GM18858 (cell line): ENCODE measurements at regions not wholly inside any gene's neighbourhood (a gene's known extent, or its start where the extent isn't known, plus 50 kb on each side); places are given as distances from the start of the nearest gene placed in this dataset.
"Not testable (repeated sequence)": the region's sequence is repeated elsewhere in the genome, so short reads cannot be mapped to it uniquely, and the experiment has no call there.

Source experiments
- ATAC-seq: cut with Tn5 transposase; IDR thresholded peaks from one replicate; pipeline ENCODE4 v1.9.1; 2021; ENCODE audit not compliant: unreplicated experiment

DNA sequence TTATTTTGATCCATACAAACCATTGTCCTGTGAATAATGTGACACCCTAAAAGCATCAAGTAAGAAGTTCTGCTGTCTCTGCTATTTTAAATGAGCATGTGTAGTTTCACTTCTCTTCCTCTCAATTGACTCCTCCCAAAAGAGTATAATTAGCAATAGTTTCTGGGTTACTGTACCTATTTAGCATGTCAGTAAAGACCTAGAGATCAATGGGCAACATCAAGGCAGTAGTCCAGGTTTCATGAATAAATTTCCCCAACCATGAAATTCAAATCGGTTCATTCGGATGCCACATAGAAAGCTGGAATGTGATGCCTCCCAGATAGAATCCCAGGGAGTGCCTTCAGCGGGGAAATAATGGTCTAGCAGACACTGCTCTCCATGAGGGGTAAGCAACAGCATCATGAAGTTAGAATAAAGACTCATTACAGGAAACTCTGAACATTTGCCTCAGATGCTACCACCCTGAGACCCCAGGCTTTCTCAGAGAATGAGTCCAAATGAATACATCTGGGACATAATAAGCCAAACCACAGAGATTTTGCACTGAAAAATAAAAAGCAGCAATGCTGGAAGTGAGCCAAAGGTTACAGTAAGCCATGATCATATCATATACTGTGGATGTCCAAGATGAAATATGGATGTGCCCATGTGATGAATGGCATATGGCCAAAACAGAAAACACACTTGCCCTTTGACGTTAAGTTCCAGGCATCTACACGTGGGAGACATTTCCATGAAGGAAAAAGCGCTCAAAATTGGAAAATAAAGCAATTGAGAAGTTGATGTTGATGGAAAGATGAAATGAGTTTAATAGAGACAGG, 1107.0 kb upstream of the SEMA6A start:
- peak; percentile 76 for ATAC-seq

DNA sequence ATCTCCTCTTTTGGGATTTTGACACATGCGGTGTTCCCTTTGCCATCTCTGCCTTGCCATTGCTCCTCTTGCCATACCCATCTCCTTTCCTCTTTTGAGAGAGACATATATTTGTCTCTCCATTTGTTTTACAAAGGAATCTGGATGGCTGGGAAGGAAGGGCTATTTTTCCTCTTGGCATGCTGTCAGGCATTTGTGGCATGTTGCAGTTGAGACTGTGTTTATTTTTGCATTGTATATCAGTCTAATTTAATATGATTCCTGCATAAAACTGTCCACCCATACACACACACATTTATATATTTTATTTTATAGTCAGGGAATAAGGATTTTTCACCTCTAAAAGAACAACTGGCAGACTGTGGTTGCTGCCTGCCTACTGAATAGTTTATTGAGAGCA, 1105.8 kb upstream of the SEMA6A start:
- no peak for ATAC-seq

DNA sequence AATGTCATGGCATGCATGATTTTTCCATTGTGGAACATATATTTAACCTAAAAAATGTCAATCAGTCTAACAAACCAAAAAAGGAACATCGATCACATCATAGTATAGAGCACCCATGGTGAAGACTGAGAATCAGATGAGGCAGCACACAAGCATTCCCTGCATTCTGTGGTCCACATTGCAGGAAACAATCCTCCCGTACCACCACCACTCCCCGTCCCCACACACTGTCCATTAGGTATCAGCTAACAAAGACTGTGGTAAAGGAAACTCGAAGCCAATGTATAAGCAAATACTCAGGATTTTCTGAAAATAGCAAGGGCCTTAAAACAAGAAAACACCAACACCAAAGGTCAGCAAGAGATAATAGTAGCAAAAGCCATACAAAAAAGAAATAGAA, 1104.4 kb upstream of the SEMA6A start:
- ATAC-seq, result no peak

DNA sequence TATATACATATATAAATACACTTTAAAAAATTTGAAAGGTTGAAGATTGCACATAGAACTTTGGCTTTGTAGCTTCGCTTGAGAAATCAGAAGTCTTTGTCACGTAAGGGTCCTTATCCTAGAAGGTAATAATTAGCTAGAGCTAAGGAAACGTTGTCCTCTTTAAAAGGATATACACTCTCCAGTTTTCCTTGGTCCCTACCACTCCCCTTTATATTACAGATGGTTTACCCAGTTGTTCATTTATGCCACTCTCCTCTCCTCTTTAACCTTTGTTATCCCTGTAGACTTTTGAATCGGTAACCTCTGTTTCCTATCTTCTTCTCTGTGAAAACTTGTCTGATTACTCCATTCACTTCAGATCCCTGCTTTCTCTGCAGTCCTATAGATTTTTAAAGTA, 1101.0 kb upstream of the SEMA6A start:
- no peak for ATAC-seq

DNA sequence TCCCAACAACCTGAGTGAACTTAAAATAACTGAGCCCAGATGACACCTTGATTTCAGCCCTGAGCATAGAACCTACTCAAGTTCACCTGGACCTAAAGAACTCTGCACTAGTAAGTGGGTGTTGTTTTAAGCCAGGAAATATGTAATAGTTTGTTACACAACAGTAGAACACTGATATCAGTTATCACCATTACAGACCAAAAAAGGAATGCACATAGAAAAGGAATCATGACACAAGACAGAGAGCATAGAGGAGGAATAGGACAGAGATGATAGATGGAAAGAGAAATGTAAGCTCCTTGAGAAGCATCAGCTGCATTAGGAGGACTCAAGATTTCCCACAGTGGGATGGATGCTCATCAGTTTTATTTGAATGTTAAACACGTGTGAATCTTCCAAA, 1096.9 kb upstream of the SEMA6A start:
- no peak for ATAC-seq

DNA sequence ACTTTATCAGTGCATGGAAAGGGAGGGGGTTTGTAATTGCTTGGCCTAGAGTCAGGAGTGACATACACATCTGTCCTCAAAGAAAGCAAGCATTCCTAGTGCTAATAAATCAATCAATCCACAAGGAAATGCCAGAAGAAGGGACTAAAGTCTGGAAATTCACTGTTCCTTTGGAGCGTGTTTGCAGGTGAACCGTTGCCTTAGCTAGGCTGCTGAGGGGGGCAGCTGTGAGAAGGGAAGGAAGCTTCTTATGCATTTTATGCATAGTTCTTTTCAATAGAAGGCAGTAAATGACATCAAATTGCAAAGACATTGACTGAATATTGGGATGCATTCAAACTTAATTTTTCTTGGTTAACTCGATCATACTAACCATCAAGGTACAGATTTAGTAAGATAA, 1092.5 kb upstream of the SEMA6A start:
- ATAC-seq, result no peak

DNA sequence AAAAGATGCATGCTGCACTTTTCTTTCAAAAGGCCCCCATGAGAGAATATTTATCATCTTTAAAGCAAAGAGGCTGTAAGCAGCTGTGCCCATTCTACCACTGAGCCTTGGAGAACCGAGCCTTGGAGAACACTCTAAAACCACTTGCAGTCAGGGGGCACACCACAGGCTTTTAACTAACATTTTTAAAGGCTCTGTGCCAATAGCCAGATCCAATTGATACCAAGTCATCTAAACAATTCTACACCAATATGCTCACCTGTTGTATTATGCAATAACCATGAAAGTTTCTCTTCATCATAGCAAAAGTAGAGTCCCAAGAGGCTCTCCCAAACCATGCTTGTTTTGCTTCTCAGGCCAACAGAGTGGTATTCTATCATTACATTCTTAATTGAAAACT, 1090.5 kb upstream of the SEMA6A start:
- no peak for ATAC-seq

DNA sequence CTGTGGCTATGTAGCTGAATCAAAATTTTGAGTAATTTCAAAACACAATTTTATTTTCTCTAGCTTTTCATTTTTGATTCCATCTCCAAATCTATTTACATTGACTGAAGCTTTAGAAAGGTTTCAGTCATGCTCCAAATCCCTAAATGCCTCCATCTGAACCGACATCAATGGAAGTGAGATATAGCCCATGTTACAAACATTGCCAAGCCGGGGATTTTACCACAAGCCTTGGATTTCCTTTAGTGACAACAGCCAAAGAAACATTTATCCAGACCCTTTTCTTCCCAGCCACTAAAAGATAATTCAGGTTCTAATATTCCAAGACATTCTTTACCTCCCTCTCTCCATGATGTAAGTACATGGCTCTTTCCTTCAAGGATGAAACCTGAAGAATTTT, 1087.7 kb upstream of the SEMA6A start:
- ATAC-seq, result no peak

DNA sequence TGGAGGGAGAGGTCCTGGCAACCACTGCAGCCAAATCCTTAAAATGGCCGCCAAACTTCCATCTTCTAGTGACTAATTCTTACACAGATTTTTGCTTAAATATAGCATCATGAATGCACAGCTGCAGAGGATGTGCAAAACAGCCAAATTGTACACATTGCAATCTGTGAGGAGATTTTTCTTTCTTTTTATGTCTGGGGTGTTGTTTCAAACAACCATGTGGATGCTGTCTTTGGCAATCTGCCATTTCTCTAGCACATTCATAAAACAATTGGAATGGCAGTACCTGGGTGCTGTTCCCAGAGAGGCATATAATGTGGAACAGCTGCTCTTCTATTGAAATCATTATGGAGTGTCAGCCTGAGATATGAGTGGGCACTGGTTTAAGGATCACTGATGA, 1082.9 kb upstream of the SEMA6A start:
- ATAC-seq, result no peak

DNA sequence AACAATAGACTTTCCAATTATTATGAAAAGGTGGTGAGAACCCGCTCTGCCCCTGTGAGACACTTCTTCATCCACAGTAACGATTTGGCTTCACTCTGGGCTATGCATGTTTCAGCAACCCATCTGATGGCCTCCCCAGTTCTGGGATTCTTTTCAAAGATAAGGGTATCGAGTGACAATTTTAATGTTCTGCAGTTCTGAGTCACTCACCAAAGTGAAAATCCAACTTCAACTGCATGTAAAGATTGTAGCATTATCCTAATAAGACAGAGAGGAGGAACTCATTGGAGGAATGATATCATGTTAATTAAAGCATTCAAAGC, 1078.3 kb upstream of the SEMA6A start:
- no peak for ATAC-seq

DNA sequence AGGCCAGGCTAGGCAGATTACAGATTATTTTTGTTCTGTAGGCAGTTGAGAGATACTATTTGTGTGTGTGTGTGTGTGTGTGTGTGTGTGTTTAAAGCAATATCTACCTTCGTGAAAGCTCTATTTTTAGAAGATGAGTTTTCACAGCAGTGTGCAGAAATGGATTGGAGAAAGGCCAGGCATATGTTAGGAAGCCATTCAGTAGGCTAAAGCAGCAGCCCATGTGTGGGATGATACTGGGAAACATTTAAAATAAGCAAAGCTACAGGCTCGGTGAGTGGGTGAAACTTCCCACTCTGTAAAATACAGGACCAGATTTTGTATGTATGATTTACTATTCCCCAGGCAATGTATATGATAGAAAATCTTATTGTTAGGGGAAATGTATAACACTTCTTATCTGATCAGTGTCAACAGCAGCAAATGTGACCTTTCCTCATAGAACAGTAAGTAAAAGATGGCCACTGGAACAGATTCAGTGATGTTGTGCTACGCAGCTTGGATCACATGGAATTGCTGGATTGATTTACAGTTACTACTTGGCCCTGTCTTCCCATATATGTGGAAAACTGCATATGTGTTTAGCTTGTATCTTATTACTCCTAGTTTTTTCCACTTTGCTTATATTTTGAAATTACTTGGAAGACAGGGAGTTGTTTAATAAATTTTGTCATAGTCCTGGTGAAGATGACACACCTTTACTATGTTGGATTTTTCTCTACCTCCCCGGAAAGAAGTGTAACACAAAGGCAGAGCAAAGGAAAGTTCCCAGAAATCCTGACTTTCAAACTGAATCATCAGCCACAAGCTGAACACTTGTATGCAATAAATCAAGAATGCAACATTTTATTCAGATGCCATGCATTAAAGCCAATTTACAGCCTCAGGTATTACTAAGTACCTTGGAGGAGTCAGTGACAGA, 1077.7 kb upstream of the SEMA6A start:
- ATAC-seq, result no peak

DNA sequence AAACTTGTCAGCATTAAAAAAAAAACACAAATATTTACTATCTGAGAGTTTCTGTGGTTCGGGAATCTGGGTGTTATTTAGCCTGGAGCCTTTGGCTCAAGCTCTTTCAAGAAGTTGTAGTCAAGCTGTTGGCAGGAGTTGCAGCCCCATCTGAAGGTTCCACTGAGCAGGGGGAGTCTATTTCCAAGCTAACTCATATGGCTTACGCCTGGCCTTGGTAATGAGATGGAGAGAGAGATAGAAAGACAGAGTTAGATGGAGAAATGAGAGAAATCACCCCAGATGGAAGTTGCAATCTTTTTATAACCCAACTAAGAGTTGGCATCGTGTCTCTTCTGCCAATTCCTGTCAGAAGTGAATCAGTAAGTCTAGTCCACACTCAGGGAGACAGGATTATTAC, 1075.2 kb upstream of the SEMA6A start:
- ATAC-seq, result no peak

DNA sequence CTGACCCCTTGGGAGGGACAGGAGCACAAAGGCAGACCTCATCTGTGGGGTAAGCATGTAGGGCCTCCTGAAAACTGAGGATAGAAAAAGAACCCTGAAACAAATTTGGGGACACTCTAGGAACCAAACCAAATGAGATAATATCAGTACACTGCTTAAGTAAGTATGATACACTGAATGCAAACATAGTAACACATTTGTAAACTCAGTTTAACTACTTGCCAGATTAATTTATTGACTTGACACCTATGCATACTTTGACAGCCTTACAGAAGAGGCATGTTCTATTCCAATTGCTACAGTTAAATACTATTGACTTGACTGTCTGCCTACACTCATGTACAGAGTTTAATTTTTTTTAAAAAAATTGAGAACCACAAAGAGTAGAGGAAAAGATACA, 1070.8 kb upstream of the SEMA6A start:
- no peak for ATAC-seq

DNA sequence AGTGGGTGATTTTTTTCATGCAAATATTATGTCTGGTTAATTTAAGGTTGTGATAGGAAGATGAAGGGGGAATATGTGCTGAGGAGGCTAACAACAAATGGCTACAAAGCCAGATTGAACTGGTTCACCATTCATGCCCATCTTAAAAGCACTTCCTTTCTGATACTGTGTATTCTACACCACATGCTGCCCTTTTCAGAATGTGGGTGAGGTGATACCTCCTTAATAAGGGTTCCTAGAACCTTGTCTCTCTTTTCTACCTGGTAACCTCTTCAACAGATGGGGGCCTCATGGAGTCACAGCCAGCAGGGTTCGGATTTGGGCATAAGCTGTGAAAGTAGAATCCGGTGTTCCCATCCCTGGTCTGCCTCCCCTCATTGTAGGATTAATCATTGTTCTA, 1064.0 kb upstream of the SEMA6A start:
- no peak for ATAC-seq

DNA sequence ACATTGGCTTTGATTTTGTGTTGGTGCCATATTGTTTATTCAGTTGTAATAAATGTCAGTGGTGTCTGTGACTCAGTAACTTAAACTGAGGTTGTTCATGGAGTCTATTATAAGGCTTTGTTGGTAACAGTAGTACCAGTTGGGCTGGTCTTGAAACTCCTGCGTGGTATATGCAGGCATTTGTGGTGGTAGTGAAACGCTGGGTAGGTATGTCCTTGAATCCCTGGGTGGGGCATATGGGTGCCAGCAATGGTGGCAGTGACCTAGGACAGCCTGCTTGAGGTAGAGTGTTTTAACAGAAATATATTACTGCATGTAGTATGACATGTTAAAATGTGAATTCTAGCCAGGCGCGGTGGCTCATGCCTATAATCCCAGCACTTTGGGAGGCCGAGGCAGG, 1058.5 kb upstream of the SEMA6A start:
- ATAC-seq, result no peak

DNA sequence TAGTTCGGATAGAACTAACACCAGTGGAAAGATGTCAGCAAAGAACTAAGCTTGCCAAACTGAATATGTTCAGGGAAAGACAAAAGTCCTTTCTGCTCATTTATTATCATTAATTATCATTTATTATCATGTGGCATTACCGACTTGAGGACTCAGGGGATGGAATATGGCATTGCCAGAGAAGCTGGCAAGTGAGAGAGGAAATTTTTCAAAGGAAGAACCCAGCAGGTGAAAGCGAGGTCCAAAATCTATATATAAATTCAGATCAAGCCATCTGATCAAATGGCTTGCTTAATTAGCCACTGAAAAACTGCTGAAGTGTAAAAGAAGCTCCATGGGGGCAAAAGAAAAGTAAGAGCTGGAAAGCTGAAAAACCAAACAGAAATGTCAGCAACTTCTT, 1049.6 kb upstream of the SEMA6A start:
- no peak for ATAC-seq

DNA sequence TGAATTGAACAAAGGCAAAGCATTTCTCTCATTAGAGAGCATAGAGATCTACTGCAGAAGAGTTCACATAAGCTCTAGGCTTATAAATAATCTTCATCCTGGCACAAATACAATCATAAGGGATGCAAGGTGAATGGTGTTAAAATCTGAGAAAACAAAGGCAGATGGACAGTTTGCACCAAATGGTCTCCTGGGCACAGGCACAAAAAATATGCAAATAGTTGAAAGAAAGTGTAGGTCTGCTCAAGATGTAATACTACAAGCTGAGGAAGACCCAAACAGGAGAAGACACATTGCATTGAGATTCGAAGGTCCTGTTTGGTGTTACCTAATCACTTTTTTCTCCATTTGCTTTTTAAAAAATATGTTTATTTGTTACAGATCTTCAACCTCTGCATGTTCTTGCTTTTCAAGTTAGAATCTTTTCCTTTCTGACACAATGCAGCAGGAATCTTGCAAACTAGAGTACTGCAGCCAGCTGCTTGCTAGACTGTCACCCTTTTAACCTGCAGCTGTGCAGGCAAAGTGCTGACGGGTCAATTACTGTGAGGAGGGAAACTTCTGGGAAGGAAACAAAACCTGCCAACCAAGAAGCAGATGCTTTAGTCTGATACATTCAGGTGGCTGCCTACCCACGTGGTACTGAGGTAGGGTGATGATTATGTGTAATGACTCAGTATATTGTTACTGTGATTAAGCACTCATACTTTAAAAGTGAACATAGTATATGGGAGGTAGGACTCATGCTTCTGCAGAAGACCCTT, 1048.6 kb upstream of the SEMA6A start:
- ATAC-seq, result no peak

DNA sequence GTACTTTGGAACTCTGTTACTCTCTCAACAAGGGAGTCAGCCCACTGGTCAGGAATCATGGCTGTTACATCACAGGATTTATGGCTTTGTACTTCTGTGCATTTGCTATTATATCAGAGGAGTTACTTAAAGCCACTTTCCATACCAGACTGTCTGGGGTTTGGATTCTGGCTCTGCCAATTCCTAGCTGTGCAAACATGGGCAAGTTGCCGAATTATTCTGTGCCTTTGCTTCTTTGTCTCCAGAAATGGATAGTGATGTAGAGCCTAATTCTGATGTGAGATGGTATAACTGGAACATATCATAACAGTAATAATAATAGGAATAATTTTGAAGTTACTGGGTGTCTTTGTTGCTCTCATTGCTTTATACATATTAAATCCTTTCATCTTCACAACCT, 1047.3 kb upstream of the SEMA6A start:
- no peak for ATAC-seq

DNA sequence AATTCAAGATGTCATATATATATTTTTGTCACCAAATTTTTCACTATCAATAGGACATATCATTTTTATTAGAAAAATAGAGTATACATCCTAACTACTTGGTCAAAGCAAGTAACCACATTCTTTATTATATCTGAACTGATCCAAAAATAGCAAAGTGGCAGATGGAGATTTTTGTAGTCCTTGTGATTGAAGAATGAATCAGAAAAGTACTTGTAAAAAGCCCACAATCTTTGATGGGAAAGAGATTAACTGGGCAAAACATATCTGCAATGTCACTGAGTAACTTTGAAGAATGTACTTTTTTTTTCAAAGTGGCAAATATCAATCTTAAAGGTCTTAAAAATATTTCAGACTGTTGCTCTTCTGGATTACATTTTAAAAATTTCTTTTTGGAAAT, 1040.6 kb upstream of the SEMA6A start:
- no peak for ATAC-seq

DNA sequence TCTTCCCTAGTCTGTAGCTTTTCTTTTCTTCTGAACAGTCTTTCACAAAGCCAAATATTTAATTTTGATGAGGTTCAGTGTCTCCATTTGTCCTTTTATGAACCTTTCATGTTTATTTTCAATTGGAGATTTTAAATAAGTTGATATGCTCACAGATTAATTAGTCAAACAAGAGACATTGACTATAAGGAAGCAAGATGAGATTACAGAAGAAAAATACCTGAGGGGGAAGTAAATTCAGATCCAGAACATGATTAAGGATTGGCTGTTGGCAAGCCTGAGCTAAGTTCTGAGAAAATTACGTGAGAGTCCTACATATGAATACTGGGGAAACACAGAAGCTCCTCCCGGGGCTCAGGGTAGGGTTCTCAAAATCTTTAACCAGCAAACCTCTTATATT, 1039.8 kb upstream of the SEMA6A start:
- no peak for ATAC-seq

DNA sequence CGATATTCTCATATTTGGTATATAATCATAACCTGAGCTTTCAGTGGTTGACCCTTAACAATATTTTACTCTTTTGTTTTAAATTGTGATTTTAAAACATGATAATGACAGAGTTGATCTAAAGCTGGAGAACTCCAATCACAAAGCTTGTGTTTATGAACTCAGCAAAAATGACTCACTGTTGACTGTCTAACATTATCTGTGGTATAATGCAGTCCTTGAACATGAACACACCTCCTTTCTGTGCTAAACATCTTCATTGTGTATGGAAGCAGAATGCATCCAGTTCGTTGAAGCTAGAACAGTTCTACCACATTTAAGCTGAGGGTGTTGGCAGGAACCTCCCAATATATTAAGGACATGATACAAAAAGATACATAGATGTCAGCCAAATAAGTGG, 1030.2 kb upstream of the SEMA6A start:
- ATAC-seq, result no peak

DNA sequence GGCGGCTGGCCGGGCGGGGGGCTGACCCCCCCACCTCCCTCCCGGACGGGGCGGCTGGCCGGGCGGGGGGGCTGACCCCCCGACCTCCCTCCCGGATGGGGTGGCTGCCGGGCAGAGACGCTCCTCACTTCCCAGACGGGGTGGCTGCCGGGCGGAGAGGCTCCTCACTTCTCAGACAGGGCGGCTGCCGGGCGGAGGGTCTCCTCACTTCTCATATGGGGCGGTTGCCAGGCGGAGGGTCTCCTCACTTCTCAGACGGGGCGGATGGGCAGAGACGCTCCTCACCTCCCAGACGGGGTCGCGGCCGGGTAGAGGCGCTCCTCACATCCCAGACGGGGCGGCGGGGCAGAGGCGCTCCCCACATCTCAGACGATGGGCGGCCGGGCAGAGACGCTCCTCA, 1025.2 kb upstream of the SEMA6A start:
- ATAC-seq, result not testable (repeated sequence)
